ENCODE measurements at regions not wholly inside any gene's neighbourhood (a gene's known extent, or its start where the extent isn't known, plus 50 kb on each side); places are given as distances from the start of the nearest gene placed in this dataset.

DNA sequence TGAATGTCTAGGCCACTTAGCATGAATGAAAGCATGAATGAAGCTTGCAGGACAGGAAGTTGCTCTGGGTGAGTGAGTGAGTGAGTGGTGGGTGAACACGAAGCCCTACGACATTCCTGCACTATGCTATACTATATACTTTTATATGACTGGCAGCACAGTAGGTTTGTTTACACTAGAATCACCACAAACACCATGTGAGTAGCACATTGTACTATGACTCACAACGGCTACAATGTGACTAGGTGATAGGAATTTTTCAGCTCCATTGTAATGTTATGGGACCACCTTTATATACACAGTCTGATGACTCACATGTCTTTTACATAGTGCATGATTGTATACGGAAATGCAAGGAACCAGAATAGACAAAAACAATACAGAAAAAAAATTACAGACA is 1480.2 kb downstream of the AACS start:
- in situ Hi-C loops (cut with MboI; ENCODE audit: low sequenced_read_pairs) = no loop called here
- Histone ChIP-seq H3K36me3 (replicated peaks) (no peaks in the 10 kb centered on the region), H3K4me3 (no peak overlapping the region), H3K27me3 (ENCODE audit: low read depth) (no peaks in the 10 kb centered on the region), H3K4me1 (no peaks in the 10 kb centered on the region), H3K9me3 (no peaks in the 10 kb centered on the region; the same call in 1 of the 2 replicates)
- no peak for DNase-seq (ENCODE audit: low spot score in 2 of 2)

DNA sequence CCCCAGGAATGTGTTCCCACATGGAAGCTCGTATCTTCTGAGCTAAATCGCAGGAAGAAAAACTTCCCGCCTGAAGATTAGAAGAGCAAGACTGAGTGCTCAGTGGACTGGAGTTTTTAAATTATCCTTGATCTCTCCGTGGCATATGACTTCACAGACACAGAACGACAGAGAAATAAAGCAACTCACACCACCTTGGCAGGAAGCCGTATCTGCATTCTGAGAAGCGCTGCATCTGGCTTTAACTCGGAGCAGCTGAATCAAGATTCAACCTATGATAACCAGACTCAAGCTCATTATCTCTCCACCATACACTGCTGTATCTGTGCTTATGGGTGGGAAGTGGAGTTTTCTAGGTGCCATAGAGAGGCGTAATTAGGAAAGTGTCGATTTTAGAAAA is 1482.7 kb downstream of the AACS start:
- Histone ChIP-seq H3K27me3 (ENCODE audit: low read depth) (no peaks in the 10 kb centered on the region), H3K9me3 (no peaks in the 10 kb centered on the region; the same call in 1 of the 2 replicates), H3K4me3 (no peak overlapping the region), H3K36me3 (replicated peaks) (no peaks in the 10 kb centered on the region), H3K4me1 (no peaks in the 10 kb centered on the region)
- no peak for DNase-seq (ENCODE audit: low spot score in 2 of 2)
- in situ Hi-C loops (cut with MboI; ENCODE audit: low sequenced_read_pairs) = no loop called here

DNA sequence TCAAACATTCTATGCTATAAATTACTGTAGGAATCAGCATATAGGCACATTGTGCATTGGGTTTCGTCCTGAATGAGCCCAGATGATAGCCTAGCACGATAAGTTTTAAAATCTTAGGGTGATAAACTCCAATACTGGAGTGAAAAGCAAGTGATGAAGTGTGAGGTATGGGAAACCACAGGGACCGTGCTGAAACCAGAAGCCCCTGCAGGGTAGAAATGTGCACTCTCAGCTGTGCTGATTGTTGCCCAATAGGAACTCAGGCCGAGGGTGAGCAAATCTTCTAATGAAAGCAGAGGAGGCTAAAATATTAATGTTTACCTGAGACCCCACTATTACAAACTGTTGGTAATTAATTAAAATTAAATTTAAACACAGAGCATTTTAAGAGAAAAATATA is 1486.6 kb downstream of the AACS start:
- in situ Hi-C loops (cut with MboI; ENCODE audit: low sequenced_read_pairs) = no loop called here
- H3K9me3 ChIP-seq = no peaks in the 10 kb centered on the region; the same call in 1 of the 2 replicates
- no peaks in the 10 kb centered on the region for H3K36me3 ChIP-seq (replicated peaks)
- DNase-seq (ENCODE audit: low spot score in 2 of 2) = no peak
- H3K4me1 ChIP-seq = no peaks in the 10 kb centered on the region
- H3K4me3 ChIP-seq = no peak overlapping the region
- no peaks in the 10 kb centered on the region for H3K27me3 ChIP-seq (ENCODE audit: low read depth)

DNA sequence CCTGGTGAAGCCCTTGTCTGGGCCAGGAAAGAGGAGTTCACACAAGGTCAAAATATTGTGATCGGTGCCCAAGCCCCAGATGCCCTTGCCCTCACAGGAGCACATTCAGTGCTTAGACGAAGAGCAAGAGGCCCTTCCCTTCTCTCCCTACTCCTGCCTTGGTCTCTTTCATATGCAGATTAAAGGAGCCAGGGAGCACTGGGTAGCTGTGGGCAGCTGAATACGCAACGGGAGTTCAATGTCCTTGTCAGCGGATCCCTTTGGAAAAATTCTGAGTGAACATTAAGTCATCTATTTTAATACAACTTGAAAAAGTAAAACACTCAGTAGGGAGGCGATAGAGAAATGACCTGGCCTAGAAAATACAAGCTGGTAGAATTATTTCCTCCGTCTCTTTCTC is 1489.4 kb downstream of the AACS start:
- no peaks in the 10 kb centered on the region; the same call in 1 of the 2 replicates for H3K9me3 ChIP-seq

DNA sequence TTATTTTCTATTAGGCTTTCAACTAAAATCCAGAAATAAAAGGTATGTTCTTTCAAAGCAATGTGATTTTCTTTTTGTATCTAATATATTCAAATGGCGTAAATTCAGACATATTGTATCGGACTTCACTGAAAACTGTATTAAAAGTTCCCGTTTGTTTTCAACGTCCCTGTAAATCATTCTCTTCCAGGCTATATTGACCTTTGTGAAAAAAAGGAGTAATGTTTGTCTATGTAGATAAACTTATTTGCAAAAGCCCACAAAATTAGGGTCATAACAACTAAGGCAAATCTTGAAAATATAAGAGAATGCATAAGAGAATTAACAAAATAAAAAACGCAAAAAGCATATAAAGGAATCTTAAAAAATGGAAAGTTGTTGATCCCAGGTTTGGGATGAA is 1492.4 kb downstream of the AACS start:
- H3K9me3 ChIP-seq = no peaks in the 10 kb centered on the region
- no peaks in the 10 kb centered on the region for H3K27me3 ChIP-seq (ENCODE audit: low read depth)
- DNase-seq (ENCODE audit: low spot score in 2 of 2) = no peak
- H3K36me3 ChIP-seq (replicated peaks) = no peaks in the 10 kb centered on the region
- no peak overlapping the region for H3K4me3 ChIP-seq
- in situ Hi-C loops (cut with MboI; ENCODE audit: low sequenced_read_pairs) = no loop called here
- H3K4me1 ChIP-seq = no peaks in the 10 kb centered on the region

More for the DNA sequence above, 1489.4 kb downstream of the AACS start:
- no peak overlapping the region for H3K4me3 ChIP-seq
- no peaks in the 10 kb centered on the region for H3K27me3 ChIP-seq (ENCODE audit: low read depth)
- H3K36me3 ChIP-seq (replicated peaks) = no peaks in the 10 kb centered on the region
- no peak for DNase-seq (ENCODE audit: low spot score in 2 of 2)
- in situ Hi-C loops (cut with MboI; ENCODE audit: low sequenced_read_pairs) = no loop called here
- no peaks in the 10 kb centered on the region for H3K4me1 ChIP-seq

DNA sequence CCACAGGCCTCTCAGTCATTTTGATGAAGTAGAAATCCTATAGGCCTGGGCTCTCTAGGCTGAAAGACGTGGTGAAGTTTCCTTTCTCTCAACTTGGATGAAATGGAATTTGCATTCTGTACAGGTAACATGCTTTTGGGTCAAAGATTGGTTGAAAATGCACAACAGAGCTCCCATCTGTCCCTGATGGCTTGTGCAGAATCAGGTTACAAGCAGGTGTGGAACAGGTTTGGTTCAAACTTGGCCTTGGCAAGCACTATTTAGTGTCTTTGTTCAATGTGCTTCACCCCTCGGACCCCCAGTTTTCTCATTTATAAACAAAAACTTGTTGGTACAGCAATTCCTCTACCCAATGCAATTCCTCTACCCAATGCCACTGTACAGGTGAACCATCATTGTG is 1493.0 kb downstream of the AACS start:
- Histone ChIP-seq H3K27me3 (ENCODE audit: low read depth) (no peaks in the 10 kb centered on the region), H3K36me3 (replicated peaks) (no peaks in the 10 kb centered on the region), H3K4me1 (no peaks in the 10 kb centered on the region), H3K9me3 (no peaks in the 10 kb centered on the region), H3K4me3 (no peak overlapping the region)
- no peak for DNase-seq (ENCODE audit: low spot score in 2 of 2)
- in situ Hi-C loops (cut with MboI; ENCODE audit: low sequenced_read_pairs) = no loop called here

DNA sequence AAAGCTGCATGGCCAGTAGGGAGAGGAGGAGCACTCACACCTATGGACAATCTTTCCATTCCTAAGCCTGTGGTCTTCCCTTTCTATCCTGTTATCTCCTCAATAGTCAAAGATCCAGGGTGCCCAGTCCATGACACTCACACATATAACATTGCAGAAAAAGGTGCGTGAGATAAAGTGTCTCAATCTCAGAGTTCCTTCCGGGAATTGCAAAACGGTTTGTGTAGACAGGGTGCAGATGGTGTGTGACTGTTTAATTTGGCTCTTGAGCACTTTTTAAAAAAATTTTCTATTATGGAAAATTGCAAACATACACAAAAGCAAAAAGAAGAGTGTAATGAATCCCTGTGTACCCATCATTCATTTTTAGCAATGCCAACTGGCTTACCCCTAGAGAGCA is 1493.6 kb downstream of the AACS start:
- H3K4me3 ChIP-seq = no peak overlapping the region
- no peaks in the 10 kb centered on the region for H3K4me1 ChIP-seq
- DNase-seq (ENCODE audit: low spot score in 2 of 2) = no peak
- in situ Hi-C loops (cut with MboI; ENCODE audit: low sequenced_read_pairs) = no loop called here
- no peaks in the 10 kb centered on the region for H3K27me3 ChIP-seq (ENCODE audit: low read depth)
- no peaks in the 10 kb centered on the region for H3K9me3 ChIP-seq
- H3K36me3 ChIP-seq (replicated peaks) = no peaks in the 10 kb centered on the region

DNA sequence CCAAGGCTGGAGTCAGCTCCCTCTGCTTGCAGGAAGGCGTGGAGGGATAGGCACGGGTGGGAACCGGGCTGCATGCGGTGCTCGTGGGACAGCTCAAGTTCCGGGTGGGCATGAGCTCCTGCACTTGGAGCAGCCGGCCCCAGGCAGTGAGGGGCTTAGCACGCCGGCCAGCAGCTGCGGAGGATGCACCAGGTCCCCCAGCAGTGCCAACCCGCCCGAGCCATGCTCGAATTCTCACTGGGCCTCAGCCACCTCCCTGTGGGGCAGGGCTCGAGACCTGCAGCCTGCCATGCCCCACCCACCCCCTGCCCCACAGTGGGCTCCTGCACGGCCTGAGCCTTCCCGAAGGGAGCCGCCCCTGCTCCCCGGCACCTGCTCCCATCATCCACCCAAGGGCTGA is 1501.8 kb downstream of the AACS start:
- Histone ChIP-seq H3K36me3 (replicated peaks) (no peaks in the 10 kb centered on the region), H3K4me1 (no peaks in the 10 kb centered on the region), H3K27me3 (ENCODE audit: low read depth) (no peaks in the 10 kb centered on the region), H3K4me3 (no peak overlapping the region), H3K9me3 (no peaks in the 10 kb centered on the region)
- no peak for DNase-seq (ENCODE audit: low spot score in 2 of 2)
- in situ Hi-C loops (cut with MboI; ENCODE audit: low sequenced_read_pairs) = no loop called here

DNA sequence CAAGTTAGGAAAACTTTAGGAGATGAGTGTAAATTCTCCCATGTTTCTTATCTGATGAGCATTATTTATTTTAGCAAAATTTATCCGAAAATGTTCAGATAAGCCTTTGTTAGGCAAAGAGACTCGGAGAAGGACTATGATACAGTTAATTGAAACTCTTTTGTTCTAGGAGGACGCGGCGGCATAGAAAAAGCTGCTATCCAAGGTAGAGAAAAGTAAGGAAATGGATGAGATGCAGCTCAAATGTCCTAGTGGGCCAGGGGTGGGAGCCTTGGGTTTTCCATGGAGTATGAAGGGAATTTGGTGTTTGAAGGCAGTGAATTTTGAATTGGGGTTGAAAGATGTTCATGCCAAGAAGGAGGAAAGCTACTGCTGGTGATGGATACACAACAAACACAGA is 1504.5 kb downstream of the AACS start:
- H3K9me3 ChIP-seq = no peaks in the 10 kb centered on the region
- H3K4me1 ChIP-seq = no peaks in the 10 kb centered on the region
- no peak overlapping the region for H3K4me3 ChIP-seq
- no peaks in the 10 kb centered on the region for H3K27me3 ChIP-seq (ENCODE audit: low read depth)
- H3K36me3 ChIP-seq (replicated peaks) = no peaks in the 10 kb centered on the region
- in situ Hi-C loops (cut with MboI; ENCODE audit: low sequenced_read_pairs) = no loop called here
- no peak for DNase-seq (ENCODE audit: low spot score in 2 of 2)

DNA sequence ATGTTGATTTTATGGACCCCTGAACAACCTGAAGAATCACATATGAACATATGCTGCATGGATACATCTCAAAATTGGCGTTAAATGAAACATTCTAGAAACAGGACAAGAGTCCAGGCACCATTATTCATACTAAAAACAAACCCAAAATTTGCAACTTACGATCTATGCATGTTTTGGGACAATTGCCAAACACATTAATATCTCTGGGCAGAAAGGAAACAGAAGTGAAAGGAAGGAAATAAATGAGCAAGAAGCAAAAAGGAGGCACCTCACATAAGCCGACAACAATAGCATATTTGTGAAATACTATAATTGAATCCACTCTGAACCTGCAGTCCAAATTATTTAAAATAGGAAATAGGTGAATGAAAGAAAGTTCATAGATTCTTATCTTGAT is 1505.3 kb downstream of the AACS start:
- no peak overlapping the region for H3K4me3 ChIP-seq
- no peaks in the 10 kb centered on the region for H3K4me1 ChIP-seq
- no peaks in the 10 kb centered on the region for H3K9me3 ChIP-seq
- in situ Hi-C loops (cut with MboI; ENCODE audit: low sequenced_read_pairs) = no loop called here
- H3K36me3 ChIP-seq (replicated peaks) = no peaks in the 10 kb centered on the region
- no peak for DNase-seq (ENCODE audit: low spot score in 2 of 2)
- H3K27me3 ChIP-seq (ENCODE audit: low read depth) = no peaks in the 10 kb centered on the region

DNA sequence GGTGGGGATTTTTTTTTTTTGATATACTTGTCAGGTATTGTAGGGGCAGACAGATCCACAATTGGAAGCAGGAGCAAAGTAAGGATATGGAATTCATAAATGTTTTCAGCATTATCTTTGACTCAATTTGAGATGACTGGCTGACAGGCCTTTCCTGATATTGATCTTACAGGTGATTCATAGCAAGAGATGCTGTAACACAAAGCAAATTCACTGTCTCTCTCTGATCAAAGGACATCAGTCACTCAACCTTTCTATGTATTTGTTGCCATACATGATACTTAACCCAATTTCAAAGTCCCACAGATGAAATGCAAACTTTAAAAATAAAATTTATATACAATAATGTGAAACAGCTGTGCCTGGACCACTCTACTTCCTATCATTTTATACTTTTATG is 1506.9 kb downstream of the AACS start:
- in situ Hi-C loops (cut with MboI; ENCODE audit: low sequenced_read_pairs) = no loop called here
- H3K27me3 ChIP-seq (ENCODE audit: low read depth) = no peaks in the 10 kb centered on the region
- no peaks in the 10 kb centered on the region for H3K9me3 ChIP-seq
- no peaks in the 10 kb centered on the region for H3K4me1 ChIP-seq
- H3K36me3 ChIP-seq (replicated peaks) = no peaks in the 10 kb centered on the region
- no peak for DNase-seq (ENCODE audit: low spot score in 2 of 2)
- H3K4me3 ChIP-seq = no peak overlapping the region

DNA sequence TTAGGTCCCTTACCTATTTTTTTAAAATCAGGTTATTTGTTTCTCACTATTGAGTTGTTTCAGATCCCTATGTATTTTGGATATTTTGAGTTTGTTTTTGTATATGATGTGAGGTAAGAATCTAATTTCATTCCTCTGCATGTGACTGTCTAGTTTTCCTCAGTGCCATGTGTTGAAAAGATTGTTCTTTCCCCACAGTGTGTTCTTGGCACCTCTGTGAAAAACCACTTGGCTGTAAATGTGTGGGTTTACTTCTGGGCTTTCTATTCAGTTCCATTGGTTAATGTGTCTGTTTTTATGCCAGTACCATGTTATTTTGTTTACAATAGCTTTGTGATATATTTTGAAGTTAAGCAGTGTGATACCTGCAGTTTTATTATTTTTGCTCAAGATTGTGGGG is 1516.4 kb downstream of the AACS start:
- Histone ChIP-seq H3K27me3 (ENCODE audit: low read depth) (no peaks in the 10 kb centered on the region), H3K4me3 (no peak overlapping the region), H3K4me1 (no peaks in the 10 kb centered on the region), H3K9me3 (no peaks in the 10 kb centered on the region), H3K36me3 (replicated peaks) (no peaks in the 10 kb centered on the region)
- DNase-seq (ENCODE audit: low spot score in 2 of 2) = no peak
- in situ Hi-C loops (cut with MboI; ENCODE audit: low sequenced_read_pairs) = no loop called here

DNA sequence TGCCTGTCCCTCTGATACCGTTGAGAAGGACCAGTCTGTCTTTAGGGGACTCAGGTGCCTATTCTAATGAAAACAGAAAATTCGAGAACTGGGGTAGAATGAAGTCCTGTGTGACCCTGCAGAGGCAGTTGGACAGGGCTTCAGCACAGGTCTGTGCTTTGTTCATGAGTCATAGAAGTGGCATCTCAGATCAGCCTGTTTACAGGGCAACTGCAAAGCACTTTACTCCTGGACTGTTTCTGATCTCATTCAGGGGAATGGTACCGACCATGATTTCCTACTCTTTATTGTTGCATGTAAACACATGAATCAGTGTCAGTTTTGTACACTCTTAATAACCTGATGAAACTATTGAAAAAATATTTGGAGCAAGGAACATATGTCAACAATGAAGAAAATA is 1517.0 kb downstream of the AACS start:
- in situ Hi-C loops (cut with MboI; ENCODE audit: low sequenced_read_pairs) = no loop called here
- DNase-seq (ENCODE audit: low spot score in 2 of 2) = no peak

DNA sequence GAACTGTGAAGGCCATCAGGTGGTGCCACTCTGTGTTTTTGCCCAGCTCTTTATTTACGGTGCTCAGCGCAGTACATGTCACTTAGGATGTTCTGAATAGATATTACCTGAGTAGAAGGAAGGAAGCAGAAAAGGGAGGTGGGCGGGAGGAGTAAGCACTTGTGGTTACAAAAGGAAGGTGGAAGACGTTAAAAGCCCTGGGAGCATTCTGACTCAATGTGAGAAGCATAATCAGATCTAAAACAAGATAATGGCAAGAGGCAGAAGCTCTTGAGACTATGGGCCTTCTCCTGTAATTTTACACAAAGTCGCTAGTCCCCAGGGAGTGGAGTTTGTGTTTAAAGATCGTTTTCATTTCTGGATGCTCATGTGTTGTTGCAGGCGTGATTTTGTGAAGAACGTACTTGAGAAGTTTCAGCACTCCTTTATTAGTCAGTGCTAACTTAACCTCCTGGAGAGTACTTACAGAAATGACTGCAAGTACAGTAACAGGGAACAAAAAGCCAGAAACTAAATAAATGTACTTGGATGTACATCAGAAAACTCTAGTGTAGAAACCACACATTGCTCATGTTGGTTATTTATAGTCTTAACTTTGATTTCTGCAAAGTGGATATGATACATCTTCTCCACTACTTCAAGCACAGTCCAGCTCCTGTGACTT is 1523.5 kb downstream of the AACS start:
- Histone ChIP-seq H3K9me3 (no peaks in the 10 kb centered on the region), H3K27me3 (ENCODE audit: low read depth) (no peaks in the 10 kb centered on the region), H3K4me3 (no peak overlapping the region), H3K36me3 (replicated peaks) (no peaks in the 10 kb centered on the region), H3K4me1 (no peaks in the 10 kb centered on the region)
- no peak for DNase-seq (ENCODE audit: low spot score in 2 of 2)
- in situ Hi-C loops (cut with MboI; ENCODE audit: low sequenced_read_pairs) = no loop called here

More for the DNA sequence above, 1517.0 kb downstream of the AACS start:
- Histone ChIP-seq H3K9me3 (no peaks in the 10 kb centered on the region), H3K4me1 (no peaks in the 10 kb centered on the region), H3K27me3 (ENCODE audit: low read depth) (no peaks in the 10 kb centered on the region), H3K4me3 (no peak overlapping the region), H3K36me3 (replicated peaks) (no peaks in the 10 kb centered on the region)

DNA sequence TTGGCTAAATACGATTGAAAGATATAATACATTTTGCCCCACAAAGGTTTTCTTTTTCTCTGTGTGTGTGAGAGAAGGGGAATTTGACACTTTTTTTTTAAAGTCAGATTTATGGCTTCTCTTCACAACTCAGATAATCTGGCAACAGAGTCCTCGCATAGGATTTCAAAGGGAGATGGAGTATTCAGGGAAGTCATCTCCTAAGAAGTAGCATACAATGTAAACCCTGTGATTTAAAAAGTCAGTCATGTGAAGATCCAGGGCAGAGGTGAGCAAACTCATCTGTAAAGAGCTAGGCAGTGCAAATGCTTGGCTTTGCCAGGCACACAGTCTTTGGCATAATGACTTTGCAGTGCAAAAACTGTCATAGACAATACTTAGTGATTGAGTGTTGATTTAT is 1526.3 kb downstream of the AACS start:
- no peak for DNase-seq (ENCODE audit: low spot score in 2 of 2)
- H3K9me3 ChIP-seq = no peaks in the 10 kb centered on the region
- in situ Hi-C loops (cut with MboI; ENCODE audit: low sequenced_read_pairs) = no loop called here

More for the DNA sequence above, 1526.3 kb downstream of the AACS start:
- Histone ChIP-seq H3K27me3 (ENCODE audit: low read depth) (no peaks in the 10 kb centered on the region), H3K36me3 (replicated peaks) (no peaks in the 10 kb centered on the region), H3K4me3 (no peak overlapping the region), H3K4me1 (no peaks in the 10 kb centered on the region)

Measured in HAP-1 (cell line).